SK-N-SH (cell line): ENCODE measurements at regions not wholly inside any gene's neighbourhood (a gene's known extent, or its start where the extent isn't known, plus 50 kb on each side); places are given as distances from the start of the nearest gene placed in this dataset.

Source experiments
- CTCF ChIP-seq: fragments of 200-600 bp; sonication (generic); IDR thresholded peaks from 2 replicates; pipeline ENCODE4 v1.6.1; 2017; ENCODE audit warnings: antibody characterized with exemption, mild to moderate bottlenecking, moderate library complexity
- EP300 ChIP-seq, 2 experiments: IDR thresholded peaks; 2 replicates each; pipeline versions ENCODE4 v1.4.0 to v1.6.1; 2012; ENCODE audit warnings: borderline replicate concordance in 1 of 2, low read depth in 1 of 2, low read length in 1 of 2
- EZH2phosphoT487 ChIP-seq: fragments of 200-600 bp; sonication (generic); IDR thresholded peaks from 2 replicates; pipeline ENCODE4 v1.6.1; 2017; ENCODE audit warnings: low read depth, mixed run types, mild to moderate bottlenecking, antibody characterized with exemption, moderate library complexity, borderline replicate concordance
- FOXM1 ChIP-seq: IDR thresholded peaks from 2 replicates; pipeline ENCODE4 v1.4.0; 2012; ENCODE audit warnings: low read depth, mild to moderate bottlenecking
- IRF3 ChIP-seq: fragments of 150-350 bp; IDR thresholded peaks from 2 replicates; pipeline ENCODE4 v1.6.1; 2016; ENCODE audit warnings: mild to moderate bottlenecking, low read depth, low read length
- JUND ChIP-seq: IDR thresholded peaks from 2 replicates; pipeline ENCODE4 v1.4.0; 2012
- POLR2AphosphoS5 ChIP-seq: IDR thresholded peaks from 2 replicates; pipeline ENCODE4 v1.6.1; 2012; ENCODE audit warnings: low read depth, low read length
- RAD21 ChIP-seq: IDR thresholded peaks from 2 replicates; pipeline ENCODE4 v1.6.1; 2012; ENCODE audit warnings: mild to moderate bottlenecking, low read length
- REST ChIP-seq: IDR thresholded peaks from 2 replicates; pipeline ENCODE4 v1.6.1; 2012; ENCODE audit warnings: mild to moderate bottlenecking, low read depth, low read length, moderate library complexity
- ZBTB33 ChIP-seq: IDR thresholded peaks from 2 replicates; pipeline ENCODE4 v1.4.0; 2012; ENCODE audit warnings: low read depth, borderline replicate concordance

GRCh38 chr20:20890751-20891150, 178.3 kb upstream of the RALGAPA2 start:
- TF ChIP-seq IRF3, result no peak
- no peak for TF ChIP-seq CTCF
- no peak for TF ChIP-seq EZH2phosphoT487
- TF ChIP-seq JUND, result no peak
- TF ChIP-seq EP300 (IDR thresholded peaks at IDR 0.05; ENCODE audit: borderline replicate concordance in 1 of 2, low read depth in 1 of 2, low read length in 1 of 2), result no peak
- no peak for TF ChIP-seq RAD21
- TF ChIP-seq POLR2AphosphoS5, result no peak
- no peak for TF ChIP-seq ZBTB33
- TF ChIP-seq REST, result no peak
- TF ChIP-seq FOXM1, result no peak
